Heart left ventricle (tissue), 16 donors: ENCODE measurements at regions not wholly inside any gene's neighbourhood (a gene's known extent, or its start where the extent isn't known, plus 50 kb on each side); places are given as distances from the start of the nearest gene placed in this dataset.

Source experiments
- ATAC-seq, 4 donors: fragments of 200-7000 bp; cut with Tn5 transposase; one replicate each; pipeline ENCODE4 v1.9.1; 2020 to 2022; ENCODE audit warnings: moderate library complexity in 4 of 4, mild to moderate bottlenecking in 3 of 4, moderate number of reproducible peaks in 1 of 4
- DNase-seq, 5 donors: peaks; one replicate each; pipeline ENCODE4 v3.0.0-alpha.2; 2020
- H3K27ac ChIP-seq, 12 donors: fragments of 200-600 bp; sonication (generic) in 4 of 12; one replicate each; pipeline versions ENCODE4 v1.5.0 to v1.8.0; 2016 to 2022; ENCODE audit warnings: mild to moderate bottlenecking in 2 of 12
- H3K27me3 ChIP-seq, 9 donors: fragments of 200-600 bp; sonication (generic) in 2 of 9; one replicate each; pipeline versions ENCODE4 v1.5.1 to v1.8.0; 2016 to 2022; ENCODE audit warnings: mild to moderate bottlenecking in 3 of 9
- H3K36me3 ChIP-seq, 9 donors: fragments of 200-600 bp; sonication (generic) in 2 of 9; one replicate each; pipeline versions ENCODE4 v1.5.0 to v1.8.0; 2018 to 2022; ENCODE audit warnings: mild to moderate bottlenecking in 2 of 9
- H3K4me1 ChIP-seq, 12 donors: fragments of 200-600 bp; sonication (generic) in 4 of 12; one replicate each; pipeline versions ENCODE4 v1.5.0 to v1.8.0; 2016 to 2022; ENCODE audit warnings: mild to moderate bottlenecking in 3 of 12
- H3K4me3 ChIP-seq, 12 donors: fragments of 200-600 bp; sonication (generic) in 4 of 12; one replicate each; pipeline versions ENCODE4 v1.5.0 to v1.8.0; 2017 to 2022; ENCODE audit warnings: mild to moderate bottlenecking in 9 of 12, moderate library complexity in 4 of 12
- H3K9me3 ChIP-seq, 12 donors: fragments of 200-600 bp; sonication (generic) in 4 of 12; one replicate each; pipeline versions ENCODE4 v1.5.0 to v1.8.0; 2016 to 2022; ENCODE audit warnings: mild to moderate bottlenecking in 1 of 12
- CTCF ChIP-seq, 12 donors: fragments of 200-600 bp; sonication (generic) in 4 of 12; IDR thresholded peaks; one replicate each; pipeline versions ENCODE4 v1.5.0 to v1.8.0; 2018 to 2022; ENCODE audit warnings: antibody characterized with exemption in 12 of 12, mild to moderate bottlenecking in 5 of 12
- POLR2A ChIP-seq, 2 donors: fragments of 450-650 bp; IDR thresholded peaks; one replicate each; pipeline ENCODE4 v1.6.1; 2017; ENCODE audit warnings: antibody characterized with exemption in 2 of 2, mild to moderate bottlenecking in 2 of 2, moderate library complexity in 2 of 2
- WGBS, 4 donors: extraction: QIAGEN DNeasy Blood & Tissue Kit in 2 of 4; methylation state at CpG; one replicate each; pipeline versions ENCODE4 v1.1.5 to v1.1.7; 2013 to 2018; 5-methylcytosine and 5-hydroxymethylcytosine counted together
- intact Hi-C, 10 donors: fragments of 100-400 bp; cut with DNase I; formaldehyde crosslinking; loops; one replicate each; pipeline versions ENCODE4 v1.11.1 to v1.14.2; 2022
- donor health status: ischemic (EF 13 %, LVEDD 7.1; RV severe dilation, severe dysfunction).
- donor health status: healthy with polysubstance abuse.
- donor health status: DM: no; HTN: yes; CAD: no.
- donor health status: DM: no; HTN: no; CAD: no.
- donor health status: ischemic (EF 25% LVEDD 6.9; RV normal size, moderate dysfunction).
- donor health status: ischemic (EF 25% LVEDD 5.7; RV mildly dilated, moderate dysfunction).
- donor health status: healthy.
- donor health status: DM: yes; HTN: yes; CAD: no.
- donor health status: ischemic (EF 35%, LVEDD 5.7; RV mildly dilated, moderate dysfunction).
- donor health status: nonischemic (EF 11% LVEDD 7.7; RV severe dilation, severe dysfunction).
- donor health status: DM: yes; HTN: yes; CAD: no.
- donor health status: PGD.
- donor health status: ischemic (EF 29% LVEDD 5.4; RV normal size, mild dysfunction).
- donor health status: nonischemic (EF 23%, LVEDD 6.1; RV moderate dilation, normal function).

GRCh38 chr5:87899721-87900131 lies 368.9 kb downstream of the TMEM161B start:
- peak overlapping the region in 10 of 12 donors; percentile 5 to 64 (median 44) for H3K27ac ChIP-seq
- no peaks in the 10 kb centered on the region for H3K36me3 ChIP-seq
- TF ChIP-seq CTCF (IDR thresholded peaks at IDR 0.05) (no peak), POLR2A (IDR thresholded peaks at IDR 0.05) (no peak)
- DNase-seq, result peak in 4 of 5 donors; percentile 49 to 67 (median 60)
- intact Hi-C loops, result loop anchor here in 2 of 10 donors (5.0 to 10.0 kb wide), 3 partner anchors 243 to 1905 kb away; no protein-coding TSS in a partner anchor
- no peak overlapping the region for H3K4me3 ChIP-seq
- no peaks in the 10 kb centered on the region for H3K27me3 ChIP-seq
- peaks cover 0 to 9% (median 3%) of the 10 kb centered on the region in 12 donors for H3K4me1 ChIP-seq
- 29 to 43% (median 39%) methylated on average over 3 of the region's 3 CpGs for WGBS, 4 donors
- peak; percentile 88 to 96 (median 94) for ATAC-seq
- H3K9me3 ChIP-seq, result no peaks in the 10 kb centered on the region

- no peak overlapping the region for H3K4me3 ChIP-seq
- peak in 1 of 5 donors; percentile 17 for DNase-seq
- H3K9me3 ChIP-seq, result no peaks in the 10 kb centered on the region
- H3K27me3 ChIP-seq, result no peaks in the 10 kb centered on the region
- peak; percentile 74 to 89 (median 76) for ATAC-seq
- intact Hi-C loops, result loop anchor here in 1 of 10 donors (10.0 kb wide), 1 partner anchor 786 kb away; no protein-coding TSS in a partner anchor
- TF ChIP-seq POLR2A (IDR thresholded peaks at IDR 0.05), result no peak
- TF ChIP-seq CTCF (IDR thresholded peaks at IDR 0.05), result peak in 6 of 12 donors; percentile 6 to 24 (median 12)
- H3K27ac ChIP-seq, result peak overlapping the region in 10 of 12 donors; percentile 4 to 53 (median 40)
- no peaks in the 10 kb centered on the region for H3K36me3 ChIP-seq
- 43 to 57% (median 50%) methylated on average over 4 of the region's 4 CpGs for WGBS, 4 donors
- H3K4me1 ChIP-seq, result peaks cover 0 to 9% (median 3%) of the 10 kb centered on the region in 12 donors
Measured at GRCh38 chr5:87899208-87899661, 369.4 kb downstream of the TMEM161B start.

GRCh38 chr5:87898574-87898973 lies 370.1 kb downstream of the TMEM161B start:
- Histone ChIP-seq H3K36me3 (no peaks in the 10 kb centered on the region), H3K27ac (peak overlapping the region in 3 of 12 donors; percentile 41 to 53 (median 47)), H3K9me3 (no peaks in the 10 kb centered on the region), H3K4me1 (peaks cover 0 to 9% (median 3%) of the 10 kb centered on the region in 12 donors), H3K4me3 (no peak overlapping the region), H3K27me3 (no peaks in the 10 kb centered on the region)
- 83 to 87% (median 85%) methylated on average over 6 of the region's 6 CpGs for WGBS, 4 donors
- intact Hi-C loops, result loop anchor here in 1 of 10 donors (10.0 kb wide), 1 partner anchor 786 kb away; no protein-coding TSS in a partner anchor
- no peak for TF ChIP-seq POLR2A (IDR thresholded peaks at IDR 0.05)
- no peak for TF ChIP-seq CTCF (IDR thresholded peaks at IDR 0.05)
- no peak for ATAC-seq
- no peak for DNase-seq

- TF ChIP-seq POLR2A (IDR thresholded peaks at IDR 0.05) (no peak), CTCF (IDR thresholded peaks at IDR 0.05) (no peak)
- peaks cover 0 to 5% (median 0%) of the 10 kb centered on the region in 9 donors for H3K27me3 ChIP-seq
- ATAC-seq (no peak), DNase-seq (no peak)
- peaks cover 0 to 6% (median 0%) of the 10 kb centered on the region in 12 donors for H3K9me3 ChIP-seq
- no peak overlapping the region for H3K27ac ChIP-seq
- intact Hi-C loops, result no loop called here
- H3K4me3 ChIP-seq, result no peak overlapping the region
- WGBS, 4 donors, result 57 to 65% (median 62%) methylated on average over 2 of the region's 2 CpGs
- H3K4me1 ChIP-seq, result no peaks in the 10 kb centered on the region
- H3K36me3 ChIP-seq, result no peaks in the 10 kb centered on the region
Measured at GRCh38 chr5:87888139-87888538, 380.5 kb downstream of the TMEM161B start.
